Neural progenitor cell (in vitro differentiated cells): ENCODE measurements at regions not wholly inside any gene's neighbourhood (a gene's known extent, or its start where the extent isn't known, plus 50 kb on each side); places are given as distances from the start of the nearest gene placed in this dataset.

Source experiments
- DNase-seq: peaks from one replicate; pipeline ENCODE4 v3.0.0-alpha.2; 2016; ENCODE audit warnings: low spot score
- H2AFZ ChIP-seq: fragments of 200-600 bp; sonication (generic); replicated peaks from 2 replicates; pipeline ENCODE4 v1.6.1; 2016; ENCODE audit warnings: antibody characterized with exemption
- H3F3A ChIP-seq: fragments of 200-600 bp; sonication (generic); 2 replicates; pipeline ENCODE4 v1.6.1; 2016; ENCODE audit warnings: antibody characterized with exemption, low read depth
- H3K27ac ChIP-seq: fragments of 200-600 bp; sonication (generic); 2 replicates; pipeline ENCODE4 v1.5.1; 2016; ENCODE audit warnings: mild to moderate bottlenecking
- H3K27me3 ChIP-seq: fragments of 200-600 bp; sonication (generic); 2 replicates; pipeline ENCODE4 v1.6.1; 2016; ENCODE audit warnings: mild to moderate bottlenecking, moderate library complexity
- H3K36me3 ChIP-seq: fragments of 200-600 bp; sonication (generic); 2 replicates; pipeline ENCODE4 v1.5.1; 2016
- H3K4me1 ChIP-seq: fragments of 200-600 bp; sonication (generic); 2 replicates; pipeline ENCODE4 v1.6.1; 2016; ENCODE audit warnings: mixed run types
- H3K4me2 ChIP-seq: fragments of 200-600 bp; sonication (generic); 2 replicates; pipeline ENCODE4 v1.6.1; 2016
- H3K4me3 ChIP-seq: fragments of 200-600 bp; sonication (generic); 2 replicates; pipeline ENCODE4 v1.5.1; 2016
- H3K79me2 ChIP-seq: fragments of 200-600 bp; sonication (generic); 2 replicates; pipeline ENCODE4 v1.6.1; 2016; ENCODE audit warnings: low read depth
- H3K9ac ChIP-seq: fragments of 200-600 bp; sonication (generic); 2 replicates; pipeline ENCODE4 v1.6.1; 2016
- H3K9me3 ChIP-seq: fragments of 200-600 bp; sonication (generic); 2 replicates; pipeline ENCODE4 v1.5.1; 2016; ENCODE audit warnings: low read depth
- H4K20me1 ChIP-seq: fragments of 200-600 bp; sonication (generic); 2 replicates; pipeline ENCODE4 v1.6.1; 2016; ENCODE audit warnings: low read depth
- H3K27ac Mint-ChIP-seq: 3 replicates; pipeline ENCODE4 v1.8.0; 2021; ENCODE audit warnings: mixed read lengths
- H3K27me3 Mint-ChIP-seq: 2 replicates; pipeline ENCODE4 v1.8.0; 2022; ENCODE audit warnings: low read depth, mild to moderate bottlenecking, inconsistent platforms, moderate library complexity, mixed read lengths; ENCODE audit not compliant: insufficient read depth
- H3K36me3 Mint-ChIP-seq: 3 replicates; pipeline ENCODE4 v1.8.0; 2021; ENCODE audit warnings: mixed read lengths
- H3K4me1 Mint-ChIP-seq: 3 replicates; pipeline ENCODE4 v1.8.0; 2021; ENCODE audit warnings: mixed read lengths
- H3K4me3 Mint-ChIP-seq: 3 replicates; pipeline ENCODE4 v1.8.0; 2021; ENCODE audit warnings: mild to moderate bottlenecking, moderate library complexity, mixed read lengths
- H3K9me3 Mint-ChIP-seq: 3 replicates; pipeline ENCODE4 v1.8.0; 2020; ENCODE audit warnings: mixed read lengths
- EZH2 ChIP-seq: fragments of 200-600 bp; sonication (generic); IDR thresholded peaks from 2 replicates; pipeline ENCODE4 v1.6.1; 2017; ENCODE audit warnings: antibody characterized with exemption, mild to moderate bottlenecking, moderate library complexity
- EZH2phosphoT487 ChIP-seq: fragments of 200-600 bp; sonication (generic); IDR thresholded peaks from 2 replicates; pipeline ENCODE4 v1.6.1; 2017; ENCODE audit warnings: antibody characterized with exemption
- TF ChIP-seq, protein P1 (sequence below): fragments of 200-600 bp; sonication (generic); IDR thresholded peaks from 2 replicates; pipeline ENCODE4 v1.5.1; 2017; ENCODE audit warnings: antibody characterized with exemption, mild to moderate bottlenecking

DNA sequence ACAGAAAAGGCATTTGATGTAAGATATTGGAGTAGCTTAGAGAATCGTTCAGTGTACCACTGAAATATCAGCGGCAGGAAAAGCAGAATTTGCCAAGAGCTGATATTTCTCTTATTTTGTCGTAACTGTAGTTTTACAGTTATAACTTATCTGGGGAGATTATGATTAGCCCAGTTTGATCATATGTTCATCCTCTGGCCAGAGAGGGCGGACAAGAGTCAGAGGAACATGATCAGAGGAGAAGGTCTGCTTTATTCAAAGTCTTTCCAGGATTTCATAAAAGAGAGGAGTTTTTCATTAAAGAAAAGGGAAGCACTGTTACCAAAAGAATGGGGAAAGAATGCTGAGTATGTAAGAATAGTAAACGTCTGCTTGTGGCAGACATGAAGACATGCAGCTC, 1655.6 kb downstream of the DPP10 start:
- Histone ChIP-seq H3K27ac (no peak overlapping the region), H2AFZ (peak overlapping the region; percentile 17), H3K36me3 (no peaks in the 10 kb centered on the region), H3K4me1 (no peaks in the 10 kb centered on the region), H3K79me2 (no peaks in the 10 kb centered on the region), H3K9me3 (no peaks in the 10 kb centered on the region), H3K4me2 (no peak overlapping the region), H3K9ac (no peak overlapping the region), H3K27me3 (no peaks in the 10 kb centered on the region), H3K4me3 (no peak overlapping the region), H3F3A (no peaks in the 10 kb centered on the region), H4K20me1 (no peaks in the 10 kb centered on the region)
- no peak for DNase-seq
- Mint-ChIP-seq H3K36me3 (no peaks in the 10 kb centered on the region), H3K9me3 (no peaks in the 10 kb centered on the region), H3K4me3 (no peak overlapping the region), H3K4me1 (no peaks in the 10 kb centered on the region), H3K27ac (no peak overlapping the region), H3K27me3 (peaks cover 4% of the 10 kb centered on the region)
- no peak for TF ChIP-seq EZH2phosphoT487
- TF ChIP-seq EZH2, result no peak
- TF ChIP-seq, protein P1, sequence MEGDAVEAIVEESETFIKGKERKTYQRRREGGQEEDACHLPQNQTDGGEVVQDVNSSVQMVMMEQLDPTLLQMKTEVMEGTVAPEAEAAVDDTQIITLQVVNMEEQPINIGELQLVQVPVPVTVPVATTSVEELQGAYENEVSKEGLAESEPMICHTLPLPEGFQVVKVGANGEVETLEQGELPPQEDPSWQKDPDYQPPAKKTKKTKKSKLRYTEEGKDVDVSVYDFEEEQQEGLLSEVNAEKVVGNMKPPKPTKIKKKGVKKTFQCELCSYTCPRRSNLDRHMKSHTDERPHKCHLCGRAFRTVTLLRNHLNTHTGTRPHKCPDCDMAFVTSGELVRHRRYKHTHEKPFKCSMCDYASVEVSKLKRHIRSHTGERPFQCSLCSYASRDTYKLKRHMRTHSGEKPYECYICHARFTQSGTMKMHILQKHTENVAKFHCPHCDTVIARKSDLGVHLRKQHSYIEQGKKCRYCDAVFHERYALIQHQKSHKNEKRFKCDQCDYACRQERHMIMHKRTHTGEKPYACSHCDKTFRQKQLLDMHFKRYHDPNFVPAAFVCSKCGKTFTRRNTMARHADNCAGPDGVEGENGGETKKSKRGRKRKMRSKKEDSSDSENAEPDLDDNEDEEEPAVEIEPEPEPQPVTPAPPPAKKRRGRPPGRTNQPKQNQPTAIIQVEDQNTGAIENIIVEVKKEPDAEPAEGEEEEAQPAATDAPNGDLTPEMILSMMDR, result peak; percentile 41

DNA sequence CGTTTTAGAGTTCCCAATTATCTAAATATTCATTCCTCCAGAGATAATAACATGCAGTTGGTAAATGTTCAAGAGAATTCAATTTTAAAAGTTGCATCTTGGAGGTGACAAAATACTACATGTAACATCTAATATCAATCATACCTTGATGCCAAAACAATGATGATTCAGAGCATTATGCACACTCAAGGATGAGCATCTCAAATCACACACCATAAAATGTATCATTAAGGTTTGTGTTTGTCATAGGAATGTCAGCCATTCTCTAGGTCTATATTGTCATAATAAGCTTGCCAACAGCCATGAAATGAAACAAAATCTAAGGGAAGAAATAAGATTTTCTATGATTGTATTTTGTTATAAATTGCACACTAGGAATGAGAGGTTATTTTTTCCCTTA, 1667.0 kb downstream of the DPP10 start:
- no peak overlapping the region for H3K9ac ChIP-seq
- no peak for DNase-seq
- H2AFZ ChIP-seq, result no peak overlapping the region
- Mint-ChIP-seq H3K4me1 (no peaks in the 10 kb centered on the region), H3K4me3 (no peak overlapping the region), H3K9me3 (no peaks in the 10 kb centered on the region), H3K36me3 (no peaks in the 10 kb centered on the region), H3K27ac (no peak overlapping the region), H3K27me3 (no peaks in the 10 kb centered on the region)
- no peaks in the 10 kb centered on the region for H3K79me2 ChIP-seq
- no peaks in the 10 kb centered on the region for H3K9me3 ChIP-seq
- no peak overlapping the region for H3K4me3 ChIP-seq
- no peaks in the 10 kb centered on the region for H4K20me1 ChIP-seq
- no peaks in the 10 kb centered on the region for H3K27me3 ChIP-seq
- H3K27ac ChIP-seq, result no peak overlapping the region
- no peak overlapping the region for H3K4me2 ChIP-seq
- TF ChIP-seq, protein P1, result no peak
- TF ChIP-seq EZH2phosphoT487 (no peak), EZH2 (no peak)
- H3K4me1 ChIP-seq, result peaks cover 7% of the 10 kb centered on the region
- no peaks in the 10 kb centered on the region for H3K36me3 ChIP-seq
- H3F3A ChIP-seq, result no peaks in the 10 kb centered on the region

DNA sequence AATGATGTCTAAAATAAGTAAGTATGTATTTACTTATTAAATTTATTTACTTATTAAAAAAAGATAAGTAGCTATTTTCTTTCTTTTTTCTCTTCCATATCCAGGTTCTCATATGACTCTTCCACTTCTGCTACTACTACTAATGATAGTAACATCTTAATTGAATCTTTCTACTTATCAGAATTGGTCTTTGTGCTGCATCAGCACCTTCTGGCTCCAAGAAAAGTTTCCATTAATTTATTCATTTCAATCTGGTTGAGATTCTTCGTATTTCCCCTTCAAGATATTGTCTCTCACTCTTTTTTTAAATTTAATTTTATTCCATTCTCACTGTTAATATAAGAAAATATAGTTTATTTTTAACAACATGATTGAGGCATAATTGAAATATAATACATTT, 1675.4 kb downstream of the DPP10 start:
- no peak overlapping the region for H3K27ac ChIP-seq
- H3K36me3 Mint-ChIP-seq, result no peaks in the 10 kb centered on the region
- no peaks in the 10 kb centered on the region for H3K4me1 ChIP-seq
- H3K4me1 Mint-ChIP-seq, result no peaks in the 10 kb centered on the region
- H3K9me3 ChIP-seq, result no peaks in the 10 kb centered on the region
- no peak overlapping the region for H3K4me2 ChIP-seq
- H3K79me2 ChIP-seq, result no peaks in the 10 kb centered on the region
- TF ChIP-seq, protein P1, result no peak
- TF ChIP-seq EZH2phosphoT487 (no peak), EZH2 (no peak)
- H3K9ac ChIP-seq, result no peak overlapping the region
- no peaks in the 10 kb centered on the region for H3K27me3 ChIP-seq
- H3K4me3 Mint-ChIP-seq, result no peak overlapping the region
- H3K27me3 Mint-ChIP-seq, result no peaks in the 10 kb centered on the region
- no peaks in the 10 kb centered on the region for H3F3A ChIP-seq
- H3K36me3 ChIP-seq, result no peaks in the 10 kb centered on the region
- no peak overlapping the region for H3K27ac Mint-ChIP-seq
- H3K4me3 ChIP-seq, result no peak overlapping the region
- no peaks in the 10 kb centered on the region for H4K20me1 ChIP-seq
- peaks cover 5% of the 10 kb centered on the region for H3K9me3 Mint-ChIP-seq
- no peak overlapping the region for H2AFZ ChIP-seq
- no peak for DNase-seq
